ENCODE measurements at regions not wholly inside any gene's neighbourhood (a gene's known extent, or its start where the extent isn't known, plus 50 kb on each side); places are given as distances from the start of the nearest gene placed in this dataset.

- Histone ChIP-seq H2BK120ac (ENCODE audit: low read depth, low read length) (no peak overlapping the region), H3K23ac (ENCODE audit: low read depth, low read length, poor library complexity) (no peak overlapping the region), H3K18ac (ENCODE audit: low read length) (no peak overlapping the region), H2BK5ac (ENCODE audit: low read length) (no peak overlapping the region), H2BK12ac (ENCODE audit: low read length) (no peak overlapping the region), H3K4me2 (ENCODE audit: insufficient read depth, low read length, poor library complexity, severe bottlenecking) (no peak overlapping the region), H3K14ac (ENCODE audit: low read length) (no peak overlapping the region), H3K9me3 (replicated peaks in 1 of 2; ENCODE audit: control insufficient read depth in 2 of 2, insufficient read depth in 1 of 2, low read depth in 1 of 2, low read length in 2 of 2) (no peaks in the 10 kb centered on the region), H3K79me1 (ENCODE audit: low read depth, low read length) (no peaks in the 10 kb centered on the region), H3K4me1 (ENCODE audit: control insufficient read depth in 2 of 2, insufficient read depth in 1 of 2, low read depth in 1 of 2, low read length in 2 of 2) (no peaks in the 10 kb centered on the region), H3K4ac (ENCODE audit: low read length) (no peak overlapping the region), H3K4me3 (ENCODE audit: low read length in 2 of 2) (no peak overlapping the region), H3K36me3 (replicated peaks in 1 of 2; ENCODE audit: control insufficient read depth in 2 of 2, insufficient read depth in 2 of 2, low read length in 2 of 2) (no peaks in the 10 kb centered on the region), H2BK15ac (ENCODE audit: low read length) (no peak overlapping the region), H3K9ac (ENCODE audit: low read depth, low read length, poor library complexity) (no peak overlapping the region), H4K8ac (ENCODE audit: low read depth, low read length) (no peak overlapping the region), H2AFZ (ENCODE audit: low read length) (no peak overlapping the region), H3K27ac (replicated peaks; ENCODE audit: low read length) (no peak overlapping the region), H2AK5ac (ENCODE audit: low read depth, low read length) (no peak overlapping the region), H3K27me3 (ENCODE audit: control insufficient read depth in 3 of 3, insufficient read depth in 3 of 3, low read depth in 1 of 3, low read length in 3 of 3) (no peaks in the 10 kb centered on the region), H4K91ac (ENCODE audit: low read depth, low read length, poor library complexity) (no peak overlapping the region)
- WGBS, 2 donors (ENCODE audit: extremely low coverage in 2 of 2, insufficient read length in 2 of 2, insufficient replicate concordance in 1 of 2): no CpG with 5 or more reads among the region's 3 CpGs
- no peak for DNase-seq (ENCODE audit: low spot score)
Measured at GRCh38 chr7:49255054-49255453, 330.7 kb downstream of the CDC14C start.

- no peaks in the 10 kb centered on the region for H3K9me3 ChIP-seq (replicated peaks in 1 of 2; ENCODE audit: control insufficient read depth in 2 of 2, insufficient read depth in 1 of 2, low read depth in 1 of 2, low read length in 2 of 2)
- H2BK12ac ChIP-seq (ENCODE audit: low read length): no peak overlapping the region
- H4K8ac ChIP-seq (ENCODE audit: low read depth, low read length): no peak overlapping the region
- no peak overlapping the region for H3K23ac ChIP-seq (ENCODE audit: low read depth, low read length, poor library complexity)
- H3K9ac ChIP-seq (ENCODE audit: low read depth, low read length, poor library complexity): no peak overlapping the region
- no peak overlapping the region for H4K91ac ChIP-seq (ENCODE audit: low read depth, low read length, poor library complexity)
- H2BK15ac ChIP-seq (ENCODE audit: low read length): no peak overlapping the region
- no peak overlapping the region for H2BK5ac ChIP-seq (ENCODE audit: low read length)
- no CpG with 5 or more reads among the region's 2 CpGs for WGBS, 2 donors (ENCODE audit: extremely low coverage in 2 of 2, insufficient read length in 2 of 2, insufficient replicate concordance in 1 of 2)
- H2AFZ ChIP-seq (ENCODE audit: low read length): no peak overlapping the region
- no peak overlapping the region for H3K18ac ChIP-seq (ENCODE audit: low read length)
- H3K14ac ChIP-seq (ENCODE audit: low read length): no peak overlapping the region
- H3K27ac ChIP-seq (replicated peaks; ENCODE audit: low read length): no peak overlapping the region
- H2BK120ac ChIP-seq (ENCODE audit: low read depth, low read length): no peak overlapping the region
- no peak overlapping the region for H2AK5ac ChIP-seq (ENCODE audit: low read depth, low read length)
- no peaks in the 10 kb centered on the region for H3K4me1 ChIP-seq (ENCODE audit: control insufficient read depth in 2 of 2, insufficient read depth in 1 of 2, low read depth in 1 of 2, low read length in 2 of 2)
- H3K27me3 ChIP-seq (ENCODE audit: control insufficient read depth in 3 of 3, insufficient read depth in 3 of 3, low read depth in 1 of 3, low read length in 3 of 3): no peaks in the 10 kb centered on the region
- H3K4me3 ChIP-seq (ENCODE audit: low read length in 2 of 2): no peak overlapping the region
- no peak overlapping the region for H3K4me2 ChIP-seq (ENCODE audit: insufficient read depth, low read length, poor library complexity, severe bottlenecking)
- H3K79me1 ChIP-seq (ENCODE audit: low read depth, low read length): no peaks in the 10 kb centered on the region
- no peaks in the 10 kb centered on the region for H3K36me3 ChIP-seq (replicated peaks in 1 of 2; ENCODE audit: control insufficient read depth in 2 of 2, insufficient read depth in 2 of 2, low read length in 2 of 2)
- no peak overlapping the region for H3K4ac ChIP-seq (ENCODE audit: low read length)
- DNase-seq (ENCODE audit: low spot score): no peak
Measured at GRCh38 chr7:49260538-49260937, 336.2 kb downstream of the CDC14C start.

- no peaks in the 10 kb centered on the region for H3K79me1 ChIP-seq (ENCODE audit: low read depth, low read length)
- H3K4me3 ChIP-seq (ENCODE audit: low read length in 2 of 2): no peak overlapping the region
- no peak overlapping the region for H3K4me2 ChIP-seq (ENCODE audit: insufficient read depth, low read length, poor library complexity, severe bottlenecking)
- no peaks in the 10 kb centered on the region for H3K27me3 ChIP-seq (ENCODE audit: control insufficient read depth in 3 of 3, insufficient read depth in 3 of 3, low read depth in 1 of 3, low read length in 3 of 3)
- H3K9ac ChIP-seq (ENCODE audit: low read depth, low read length, poor library complexity): no peak overlapping the region
- no peak overlapping the region for H3K27ac ChIP-seq (replicated peaks; ENCODE audit: low read length)
- H3K4ac ChIP-seq (ENCODE audit: low read length): no peak overlapping the region
- H3K18ac ChIP-seq (ENCODE audit: low read length): peak overlapping the region; percentile 82
- H3K4me1 ChIP-seq (ENCODE audit: control insufficient read depth in 2 of 2, insufficient read depth in 1 of 2, low read depth in 1 of 2, low read length in 2 of 2): no peaks in the 10 kb centered on the region
- H3K9me3 ChIP-seq (replicated peaks in 1 of 2; ENCODE audit: control insufficient read depth in 2 of 2, insufficient read depth in 1 of 2, low read depth in 1 of 2, low read length in 2 of 2): no peaks in the 10 kb centered on the region
- H2BK15ac ChIP-seq (ENCODE audit: low read length): no peak overlapping the region
- no peaks in the 10 kb centered on the region for H3K36me3 ChIP-seq (replicated peaks in 1 of 2; ENCODE audit: control insufficient read depth in 2 of 2, insufficient read depth in 2 of 2, low read length in 2 of 2)
- no peak overlapping the region for H4K8ac ChIP-seq (ENCODE audit: low read depth, low read length)
- WGBS, 2 donors (ENCODE audit: extremely low coverage in 2 of 2, insufficient read length in 2 of 2, insufficient replicate concordance in 1 of 2): no CpG with 5 or more reads among the region's 6 CpGs
- H2BK5ac ChIP-seq (ENCODE audit: low read length): no peak overlapping the region
- no peak overlapping the region for H4K91ac ChIP-seq (ENCODE audit: low read depth, low read length, poor library complexity)
- H2BK120ac ChIP-seq (ENCODE audit: low read depth, low read length): no peak overlapping the region
- DNase-seq (ENCODE audit: low spot score): no peak
- H2BK12ac ChIP-seq (ENCODE audit: low read length): no peak overlapping the region
- no peak overlapping the region for H3K23ac ChIP-seq (ENCODE audit: low read depth, low read length, poor library complexity)
- H3K14ac ChIP-seq (ENCODE audit: low read length): peak overlapping the region; percentile 60
- H2AK5ac ChIP-seq (ENCODE audit: low read depth, low read length): no peak overlapping the region
- no peak overlapping the region for H2AFZ ChIP-seq (ENCODE audit: low read length)
Measured at GRCh38 chr7:49261928-49262327, 337.6 kb downstream of the CDC14C start.

GRCh38 chr7:49264530-49264929 is 340.2 kb downstream of the CDC14C start:
- no peaks in the 10 kb centered on the region for H3K9me3 ChIP-seq (replicated peaks in 1 of 2; ENCODE audit: control insufficient read depth in 2 of 2, insufficient read depth in 1 of 2, low read depth in 1 of 2, low read length in 2 of 2)

More at GRCh38 chr7:49264530-49264929, 340.2 kb downstream of the CDC14C start:
- Histone ChIP-seq H3K4me2 (ENCODE audit: insufficient read depth, low read length, poor library complexity, severe bottlenecking) (no peak overlapping the region), H2AFZ (ENCODE audit: low read length) (peak overlapping the region; percentile 58), H2BK120ac (ENCODE audit: low read depth, low read length) (no peak overlapping the region), H3K4ac (ENCODE audit: low read length) (no peak overlapping the region), H4K91ac (ENCODE audit: low read depth, low read length, poor library complexity) (no peak overlapping the region), H2AK5ac (ENCODE audit: low read depth, low read length) (no peak overlapping the region), H2BK5ac (ENCODE audit: low read length) (no peak overlapping the region), H3K4me3 (ENCODE audit: low read length in 2 of 2) (no peak overlapping the region), H3K27me3 (ENCODE audit: control insufficient read depth in 3 of 3, insufficient read depth in 3 of 3, low read depth in 1 of 3, low read length in 3 of 3) (no peaks in the 10 kb centered on the region), H3K36me3 (replicated peaks in 1 of 2; ENCODE audit: control insufficient read depth in 2 of 2, insufficient read depth in 2 of 2, low read length in 2 of 2) (no peaks in the 10 kb centered on the region), H3K79me1 (ENCODE audit: low read depth, low read length) (no peaks in the 10 kb centered on the region), H2BK15ac (ENCODE audit: low read length) (no peak overlapping the region), H3K23ac (ENCODE audit: low read depth, low read length, poor library complexity) (no peak overlapping the region), H3K9ac (ENCODE audit: low read depth, low read length, poor library complexity) (no peak overlapping the region), H3K27ac (replicated peaks; ENCODE audit: low read length) (no peak overlapping the region), H3K4me1 (ENCODE audit: control insufficient read depth in 2 of 2, insufficient read depth in 1 of 2, low read depth in 1 of 2, low read length in 2 of 2) (no peaks in the 10 kb centered on the region), H3K18ac (ENCODE audit: low read length) (no peak overlapping the region), H2BK12ac (ENCODE audit: low read length) (no peak overlapping the region), H4K8ac (ENCODE audit: low read depth, low read length) (no peak overlapping the region), H3K14ac (ENCODE audit: low read length) (no peak overlapping the region)
- no CpG with 5 or more reads among the region's 3 CpGs for WGBS, 2 donors (ENCODE audit: extremely low coverage in 2 of 2, insufficient read length in 2 of 2, insufficient replicate concordance in 1 of 2)
- DNase-seq (ENCODE audit: low spot score): no peak

Data from neuronal stem cell (in vitro differentiated cells).